ENCODE measurements at regions not wholly inside any gene's neighbourhood (a gene's known extent, or its start where the extent isn't known, plus 50 kb on each side); places are given as distances from the start of the nearest gene placed in this dataset.

DNA sequence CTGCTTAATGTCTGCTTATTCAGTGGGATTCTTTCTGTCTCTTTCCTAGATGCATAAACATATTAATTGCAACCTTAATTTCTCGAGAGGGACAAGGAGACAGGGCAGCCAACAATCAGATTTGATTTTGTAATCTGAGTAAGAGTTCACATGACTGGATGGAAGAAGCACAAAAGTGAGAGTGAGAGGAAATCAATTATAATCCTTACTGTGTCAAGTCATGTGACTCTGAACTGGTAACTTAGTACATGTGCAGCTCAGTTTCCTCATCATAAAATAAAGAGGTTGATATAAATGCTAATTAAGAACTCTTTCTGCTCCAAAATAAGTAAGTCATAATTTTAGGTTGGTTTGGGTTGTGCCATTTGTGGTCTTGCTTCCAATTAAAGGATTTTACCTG, 439.5 kb downstream of the AMY1C start:
- intact Hi-C loops (cut with micrococcal nuclease) = no loop called here
- peaks cover 3% of the 10 kb centered on the region for H3K9me3 ChIP-seq (replicated peaks; ENCODE audit: control insufficient read depth, insufficient read depth, low read length)
- H3K9ac ChIP-seq (replicated peaks; ENCODE audit: extremely low read depth, insufficient read depth, low read length) = no peak overlapping the region
- no peak overlapping the region for H3K27ac ChIP-seq (ENCODE audit: insufficient read depth, low read depth, low read length)
- no peaks in the 10 kb centered on the region for H3K79me2 ChIP-seq (ENCODE audit: control insufficient read depth, insufficient read depth, low read length)
- H3K4me1 ChIP-seq (ENCODE audit: control insufficient read depth, extremely low read depth, insufficient read depth, low read length) = no peaks in the 10 kb centered on the region
- no peaks in the 10 kb centered on the region for H3K27me3 ChIP-seq (ENCODE audit: control insufficient read depth in 2 of 2, insufficient read depth in 2 of 2, low read length in 2 of 2)
- no peaks in the 10 kb centered on the region for H3K9me1 ChIP-seq (replicated peaks; ENCODE audit: control insufficient read depth, extremely low read depth, insufficient read depth, low read length)
- no peak overlapping the region for H2AFZ ChIP-seq (ENCODE audit: low read depth, low read length)
- DNase-seq (ENCODE audit: low read depth, low spot score) = no peak
- CTCF ChIA-PET = no interaction called here
- BruUV-seq (replicated peaks) = no TSS peak
- no peaks in the 10 kb centered on the region for H4K20me1 ChIP-seq (replicated peaks; ENCODE audit: control insufficient read depth, extremely low read depth, insufficient read depth, low read length)
- dilution Hi-C loops (cut with MboI; ENCODE audit: extremely low pct_ligation_motif_present, low sequenced_read_pairs) = no loop called here
- no peak for FAIRE-seq
- H3K4me2 ChIP-seq (ENCODE audit: insufficient read depth, low read length) = no peak overlapping the region
- TF ChIP-seq, protein P1, sequence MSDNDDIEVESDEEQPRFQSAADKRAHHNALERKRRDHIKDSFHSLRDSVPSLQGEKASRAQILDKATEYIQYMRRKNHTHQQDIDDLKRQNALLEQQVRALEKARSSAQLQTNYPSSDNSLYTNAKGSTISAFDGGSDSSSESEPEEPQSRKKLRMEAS (IDR thresholded peaks at IDR 0.05; ENCODE audit: insufficient read depth, insufficient read length) = no peak
- TF ChIP-seq GATA2 (IDR thresholded peaks at IDR 0.05; ENCODE audit: insufficient read depth, insufficient read length, low read depth, low read length) = no peak
- TF ChIP-seq POLR2A (IDR thresholded peaks at IDR 0.05; ENCODE audit: low read depth, low read length) = no peak
- no peak for TF ChIP-seq MYC (IDR thresholded peaks at IDR 0.05; ENCODE audit: low read depth, low read length)
- TF ChIP-seq EZH2 (IDR thresholded peaks at IDR 0.05; ENCODE audit: borderline replicate concordance, low read depth, low read length, severe bottlenecking) = no peak
- no peak for TF ChIP-seq JUN (IDR thresholded peaks at IDR 0.05; ENCODE audit: borderline replicate concordance, insufficient read depth, insufficient read length, low read depth)
- no peak for TF ChIP-seq FOS (IDR thresholded peaks at IDR 0.05; ENCODE audit: borderline replicate concordance, insufficient read depth, low read length)
- TF ChIP-seq, protein P2, sequence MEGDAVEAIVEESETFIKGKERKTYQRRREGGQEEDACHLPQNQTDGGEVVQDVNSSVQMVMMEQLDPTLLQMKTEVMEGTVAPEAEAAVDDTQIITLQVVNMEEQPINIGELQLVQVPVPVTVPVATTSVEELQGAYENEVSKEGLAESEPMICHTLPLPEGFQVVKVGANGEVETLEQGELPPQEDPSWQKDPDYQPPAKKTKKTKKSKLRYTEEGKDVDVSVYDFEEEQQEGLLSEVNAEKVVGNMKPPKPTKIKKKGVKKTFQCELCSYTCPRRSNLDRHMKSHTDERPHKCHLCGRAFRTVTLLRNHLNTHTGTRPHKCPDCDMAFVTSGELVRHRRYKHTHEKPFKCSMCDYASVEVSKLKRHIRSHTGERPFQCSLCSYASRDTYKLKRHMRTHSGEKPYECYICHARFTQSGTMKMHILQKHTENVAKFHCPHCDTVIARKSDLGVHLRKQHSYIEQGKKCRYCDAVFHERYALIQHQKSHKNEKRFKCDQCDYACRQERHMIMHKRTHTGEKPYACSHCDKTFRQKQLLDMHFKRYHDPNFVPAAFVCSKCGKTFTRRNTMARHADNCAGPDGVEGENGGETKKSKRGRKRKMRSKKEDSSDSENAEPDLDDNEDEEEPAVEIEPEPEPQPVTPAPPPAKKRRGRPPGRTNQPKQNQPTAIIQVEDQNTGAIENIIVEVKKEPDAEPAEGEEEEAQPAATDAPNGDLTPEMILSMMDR (IDR thresholded peaks at IDR 0.05; ENCODE audit: extremely low read depth in 1 of 2, insufficient read depth in 1 of 2, low read depth in 1 of 2, low read length in 2 of 2) = no peak
- no peak for TF ChIP-seq POLR2AphosphoS5 (IDR thresholded peaks at IDR 0.05; ENCODE audit: insufficient read depth, low read depth, low read length)
- POLR2A ChIA-PET = no interaction called here
- no peaks in the 10 kb centered on the region for H3K36me3 ChIP-seq (ENCODE audit: control insufficient read depth in 2 of 2, extremely low read depth in 1 of 2, insufficient read depth in 2 of 2, low read length in 2 of 2)
- no peak overlapping the region for H3K4me3 ChIP-seq (replicated peaks in 1 of 3; ENCODE audit: insufficient read depth in 1 of 3, low read depth in 1 of 3, low read length in 3 of 3)

Data from endothelial cell of umbilical vein (primary cell).